ENCODE measurements at regions not wholly inside any gene's neighbourhood (a gene's known extent, or its start where the extent isn't known, plus 50 kb on each side); places are given as distances from the start of the nearest gene placed in this dataset.

GRCh38 chr3:148190441-148190990 lies 507.2 kb upstream of the AGTR1 start:
- TF ChIP-seq LEF1 (IDR thresholded peaks at IDR 0.05; ENCODE audit: borderline replicate concordance) (no peak), FOXA1 (IDR thresholded peaks at IDR 0.05) (no peak), SUZ12 (IDR thresholded peaks at IDR 0.05) (no peak), HDGF (IDR thresholded peaks at IDR 0.05; ENCODE audit: borderline replicate concordance) (no peak), FOXM1 (IDR thresholded peaks at IDR 0.05; ENCODE audit: borderline replicate concordance) (no peak), SP1 (IDR thresholded peaks at IDR 0.05) (no peak), FOXK2 (IDR thresholded peaks at IDR 0.05) (no peak), CTBP1 (IDR thresholded peaks at IDR 0.05; ENCODE audit: borderline replicate concordance) (no peak), L3MBTL2 (conservative IDR thresholded peaks at IDR 0.05) (no peak), TARDBP (IDR thresholded peaks at IDR 0.05) (no peak), BHLHE40 (IDR thresholded peaks at IDR 0.05; ENCODE audit: borderline replicate concordance) (no peak), ARNT (IDR thresholded peaks at IDR 0.05) (no peak), ELF4 (IDR thresholded peaks at IDR 0.05) (no peak)

All from HEK293T (cell line).